GM12875 (cell line): ENCODE measurements at regions not wholly inside any gene's neighbourhood (a gene's known extent, or its start where the extent isn't known, plus 50 kb on each side); places are given as distances from the start of the nearest gene placed in this dataset.

Experiments used
- H3K4me3 ChIP-seq: one replicate; pipeline ENCODE4 v1.5.1; 2011; ENCODE audit warnings: low read depth, low read length, control low read depth
- TF ChIP-seq, protein P1 (sequence below): IDR thresholded peaks from 2 replicates; pipeline ENCODE4 v1.5.1; 2011; ENCODE audit warnings: low read depth, mild to moderate bottlenecking, control low read depth, inconsistent platforms, low read length, moderate library complexity, borderline replicate concordance; ENCODE audit not compliant: insufficient read depth

DNA sequence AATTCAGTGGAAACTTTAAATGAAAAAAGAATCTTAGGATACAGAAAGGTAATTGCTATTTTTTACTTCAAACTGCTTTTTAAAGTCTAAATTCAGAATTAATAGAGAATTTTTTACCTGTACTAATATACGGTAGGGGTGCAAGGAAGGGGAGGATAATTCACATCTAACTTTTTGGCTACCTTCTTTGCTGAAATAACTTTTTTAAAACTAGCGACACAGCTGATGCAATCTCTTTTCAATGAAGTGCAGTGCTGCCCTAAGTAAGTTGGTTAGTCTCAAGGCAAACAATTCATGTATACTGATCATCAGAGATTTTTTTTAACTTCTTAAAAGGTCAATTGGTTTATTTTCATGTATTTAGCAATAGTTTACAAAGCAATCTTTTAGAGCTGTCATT lies 119.8 kb downstream of the NEDD1 start:
- H3K4me3 ChIP-seq = no peak overlapping the region
- TF ChIP-seq, protein P1, sequence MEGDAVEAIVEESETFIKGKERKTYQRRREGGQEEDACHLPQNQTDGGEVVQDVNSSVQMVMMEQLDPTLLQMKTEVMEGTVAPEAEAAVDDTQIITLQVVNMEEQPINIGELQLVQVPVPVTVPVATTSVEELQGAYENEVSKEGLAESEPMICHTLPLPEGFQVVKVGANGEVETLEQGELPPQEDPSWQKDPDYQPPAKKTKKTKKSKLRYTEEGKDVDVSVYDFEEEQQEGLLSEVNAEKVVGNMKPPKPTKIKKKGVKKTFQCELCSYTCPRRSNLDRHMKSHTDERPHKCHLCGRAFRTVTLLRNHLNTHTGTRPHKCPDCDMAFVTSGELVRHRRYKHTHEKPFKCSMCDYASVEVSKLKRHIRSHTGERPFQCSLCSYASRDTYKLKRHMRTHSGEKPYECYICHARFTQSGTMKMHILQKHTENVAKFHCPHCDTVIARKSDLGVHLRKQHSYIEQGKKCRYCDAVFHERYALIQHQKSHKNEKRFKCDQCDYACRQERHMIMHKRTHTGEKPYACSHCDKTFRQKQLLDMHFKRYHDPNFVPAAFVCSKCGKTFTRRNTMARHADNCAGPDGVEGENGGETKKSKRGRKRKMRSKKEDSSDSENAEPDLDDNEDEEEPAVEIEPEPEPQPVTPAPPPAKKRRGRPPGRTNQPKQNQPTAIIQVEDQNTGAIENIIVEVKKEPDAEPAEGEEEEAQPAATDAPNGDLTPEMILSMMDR = no peak

DNA sequence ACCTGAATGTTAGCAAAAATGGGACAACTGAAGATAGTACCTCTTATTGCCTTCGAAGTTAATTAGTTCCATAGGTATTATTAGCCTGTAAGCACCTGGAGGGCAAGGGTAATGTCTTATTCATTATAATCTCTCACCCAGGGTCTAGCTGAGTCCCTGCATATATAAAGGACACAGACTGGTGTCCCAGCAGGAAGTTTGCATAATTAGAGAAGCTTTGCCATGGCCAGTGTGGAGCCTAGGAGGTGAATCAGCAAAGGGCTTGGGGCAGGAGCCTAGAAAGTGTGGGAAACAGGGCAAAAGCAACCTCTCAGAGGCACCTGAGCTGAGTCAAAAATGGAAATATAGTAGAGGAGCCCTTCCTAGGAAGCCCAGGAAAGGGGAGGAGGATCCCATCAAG lies 120.4 kb downstream of the NEDD1 start:
- TF ChIP-seq, protein P1 = no peak

DNA sequence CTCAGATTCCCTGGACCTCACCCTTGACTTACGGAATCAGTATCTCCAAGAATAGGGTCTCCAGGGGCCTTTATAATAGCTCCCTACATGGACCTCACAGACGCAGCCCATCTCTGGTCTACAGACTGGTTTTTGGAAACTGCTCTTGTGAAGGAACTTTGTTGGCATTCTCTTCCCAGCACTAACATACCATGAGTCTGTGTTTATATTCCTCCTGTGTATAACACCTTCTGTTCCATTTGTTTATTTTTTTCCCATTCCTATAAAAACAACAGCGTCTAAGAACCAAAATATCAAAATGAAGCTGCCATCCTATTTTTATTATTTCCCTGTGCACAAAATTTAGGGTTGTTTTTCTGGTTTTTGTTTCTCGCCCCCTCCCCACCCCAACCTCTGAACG lies 131.1 kb downstream of the NEDD1 start:
- TF ChIP-seq, protein P1 = no peak
- H3K4me3 ChIP-seq = no peak overlapping the region

More for the DNA sequence above, 120.4 kb downstream of the NEDD1 start:
- H3K4me3 ChIP-seq = no peak overlapping the region

DNA sequence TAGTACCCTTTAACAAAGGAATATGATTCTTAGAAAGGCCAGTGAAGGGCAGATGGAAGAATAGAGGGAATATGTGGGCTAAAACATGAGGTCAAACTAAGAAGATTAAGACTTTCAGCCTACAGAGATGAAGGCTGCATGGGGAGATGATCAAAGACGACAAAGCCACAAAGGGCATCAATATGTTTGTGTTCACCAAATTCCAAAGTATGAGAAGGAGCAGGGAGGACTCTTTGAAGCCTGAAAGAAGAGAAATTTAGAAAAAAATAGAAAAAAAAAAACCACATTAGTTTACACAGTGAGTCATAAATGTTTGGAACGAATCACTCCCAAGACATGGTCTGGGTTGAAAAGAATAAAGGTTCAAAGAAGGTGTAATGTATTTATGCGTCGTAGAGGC lies 131.8 kb downstream of the NEDD1 start:
- TF ChIP-seq, protein P1 = no peak
- H3K4me3 ChIP-seq = no peak overlapping the region

DNA sequence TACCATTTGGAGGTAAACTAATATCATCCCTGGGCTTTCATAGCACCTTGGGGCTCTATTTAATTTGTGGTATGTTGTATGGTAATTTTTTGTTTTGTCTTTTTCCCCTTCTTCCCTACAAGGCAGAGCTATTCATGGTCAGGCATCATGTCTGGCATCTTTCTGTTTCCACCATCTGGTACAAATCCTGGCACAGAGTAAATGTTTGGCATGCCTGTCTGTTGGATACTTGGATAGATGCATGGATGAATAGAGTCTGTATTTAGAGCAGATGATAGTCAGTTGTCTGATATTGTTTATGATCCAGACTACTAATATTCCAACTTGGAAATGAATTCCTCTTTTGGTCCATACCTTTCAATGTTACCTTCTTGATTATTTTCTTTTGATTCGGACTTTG lies 139.8 kb downstream of the NEDD1 start:
- no peak overlapping the region for H3K4me3 ChIP-seq
- TF ChIP-seq, protein P1 = no peak

DNA sequence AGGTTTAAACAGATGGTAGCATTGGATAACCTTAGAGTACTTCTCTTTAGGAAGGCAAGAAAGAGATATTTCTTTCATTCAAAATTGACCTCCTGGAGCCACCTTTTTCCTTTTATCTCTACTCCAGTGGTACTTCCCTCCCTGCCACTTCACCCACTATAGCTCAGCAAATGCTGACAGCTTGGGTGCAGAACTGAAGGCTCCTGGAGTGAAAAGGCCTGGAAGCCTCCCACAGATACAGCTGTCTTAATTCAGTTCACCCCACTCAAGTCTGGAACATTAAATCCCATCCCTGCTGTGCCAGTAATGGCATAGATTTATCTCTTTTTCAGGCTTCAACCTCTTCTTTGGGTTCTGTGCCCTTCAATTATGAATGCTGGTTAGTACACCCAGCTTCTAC lies 140.3 kb downstream of the NEDD1 start:
- TF ChIP-seq, protein P1 = no peak
- H3K4me3 ChIP-seq = no peak overlapping the region

DNA sequence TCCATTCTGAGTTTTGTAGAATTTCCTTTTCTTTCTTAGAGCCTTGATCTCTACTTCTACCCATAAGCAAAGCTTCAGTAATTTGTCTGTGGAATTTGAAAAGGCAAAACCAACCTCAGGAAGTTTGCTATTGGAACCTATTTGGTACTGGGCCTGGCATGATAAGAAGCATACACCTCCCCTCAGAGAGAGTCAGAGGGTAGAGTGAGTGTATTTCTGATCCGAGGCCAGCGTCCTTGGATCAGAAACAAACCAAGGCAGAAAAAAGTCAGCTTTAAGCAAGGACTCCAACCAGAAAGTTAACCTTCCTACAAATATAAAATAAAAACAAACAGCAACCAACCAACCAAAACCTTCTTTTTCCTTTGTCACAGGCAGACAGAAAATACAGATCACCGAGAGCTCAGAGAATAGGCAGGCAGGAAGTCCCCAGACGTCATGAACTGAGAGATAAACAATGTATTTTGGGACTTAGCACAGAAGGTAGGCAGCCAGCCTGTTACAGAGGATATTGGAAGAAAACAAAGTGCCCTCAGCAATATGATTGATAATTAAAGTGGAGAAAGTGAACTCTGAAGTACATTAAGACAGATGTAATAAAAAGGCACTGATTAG lies 141.5 kb downstream of the NEDD1 start:
- H3K4me3 ChIP-seq = no peak overlapping the region
- TF ChIP-seq, protein P1 = no peak
